Endothelial cell (in vitro differentiated cells): ENCODE measurements at regions not wholly inside any gene's neighbourhood (a gene's known extent, or its start where the extent isn't known, plus 50 kb on each side); places are given as distances from the start of the nearest gene placed in this dataset.

Experiments
- DNase-seq: peaks from one replicate; pipeline ENCODE4 v3.0.0; 2021; ENCODE audit warnings: low spot score
- H3K27ac Mint-ChIP-seq: one replicate; pipeline ENCODE4 v1.8.0; 2021; ENCODE audit warnings: mixed read lengths, inconsistent platforms; ENCODE audit not compliant: unreplicated experiment
- H3K27me3 Mint-ChIP-seq: one replicate; pipeline ENCODE4 v1.8.0; 2021; ENCODE audit warnings: mild to moderate bottlenecking, moderate library complexity, mixed read lengths, inconsistent platforms; ENCODE audit not compliant: unreplicated experiment
- H3K36me3 Mint-ChIP-seq: one replicate; pipeline ENCODE4 v1.8.0; 2021; ENCODE audit warnings: mild to moderate bottlenecking, low read depth, mixed read lengths, inconsistent platforms; ENCODE audit not compliant: unreplicated experiment
- H3K4me1 Mint-ChIP-seq: one replicate; pipeline ENCODE4 v1.8.0; 2021; ENCODE audit warnings: mild to moderate bottlenecking, mixed read lengths, inconsistent platforms; ENCODE audit not compliant: unreplicated experiment
- H3K4me3 Mint-ChIP-seq: one replicate; pipeline ENCODE4 v1.8.0; 2021; ENCODE audit warnings: mild to moderate bottlenecking, mixed read lengths, inconsistent platforms; ENCODE audit not compliant: unreplicated experiment
- H3K9me3 Mint-ChIP-seq: one replicate; pipeline ENCODE4 v1.8.0; 2021; ENCODE audit warnings: mixed read lengths, inconsistent platforms; ENCODE audit not compliant: unreplicated experiment
- CTCF ChIP-seq: fragments of 200-600 bp; sonication (generic); IDR thresholded peaks from one replicate; pipeline ENCODE4 v1.5.0; 2021; ENCODE audit warnings: antibody characterized with exemption; ENCODE audit not compliant: unreplicated experiment

DNA sequence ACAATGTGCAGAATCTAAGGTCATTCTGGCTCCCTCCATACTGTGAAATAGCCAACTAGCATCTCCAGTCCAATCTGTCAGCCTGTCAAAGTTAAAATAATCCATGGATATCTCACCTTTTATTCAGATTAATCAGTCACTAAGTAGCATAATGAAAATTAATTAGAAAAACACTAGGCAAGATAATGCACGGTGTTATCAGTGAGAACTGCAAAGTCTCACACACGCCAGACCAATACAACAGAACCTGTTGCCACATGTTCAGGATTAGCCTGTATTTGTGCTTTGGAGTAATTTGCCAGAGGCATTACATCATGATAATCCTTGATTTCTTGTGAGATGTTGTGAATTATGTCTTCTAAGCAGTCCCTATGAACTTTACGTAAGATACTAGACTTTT is 820.4 kb upstream of the ALCAM start:
- TF ChIP-seq CTCF = no peak
- Mint-ChIP-seq H3K4me3 (no peak overlapping the region), H3K27ac (no peak overlapping the region), H3K27me3 (no peaks in the 10 kb centered on the region), H3K4me1 (no peaks in the 10 kb centered on the region), H3K36me3 (no peaks in the 10 kb centered on the region), H3K9me3 (no peaks in the 10 kb centered on the region)
- DNase-seq = no peak

DNA sequence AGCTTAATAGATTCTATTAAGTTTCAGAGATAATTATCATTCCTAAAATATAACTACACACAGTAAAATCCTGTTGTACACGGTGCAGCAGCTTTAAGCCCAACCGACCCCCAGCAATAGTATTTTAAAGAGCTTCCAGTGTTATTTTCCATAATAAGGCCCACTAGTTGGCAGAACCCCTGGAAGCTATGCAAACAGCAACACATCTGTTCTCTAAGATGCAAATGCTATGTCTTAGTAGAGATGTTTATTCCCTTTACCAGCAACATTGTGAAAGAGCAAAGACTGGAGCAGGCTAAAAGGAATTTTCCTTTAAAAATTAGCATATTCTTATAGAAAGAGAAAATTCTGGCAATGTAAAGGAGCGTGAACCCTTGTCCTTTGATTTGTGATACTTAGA is 819.7 kb upstream of the ALCAM start:
- no peaks in the 10 kb centered on the region for H3K4me1 Mint-ChIP-seq
- DNase-seq = no peak
- TF ChIP-seq CTCF = no peak
- H3K27ac Mint-ChIP-seq = no peak overlapping the region
- H3K9me3 Mint-ChIP-seq = no peaks in the 10 kb centered on the region
- H3K27me3 Mint-ChIP-seq = no peaks in the 10 kb centered on the region
- no peak overlapping the region for H3K4me3 Mint-ChIP-seq
- no peaks in the 10 kb centered on the region for H3K36me3 Mint-ChIP-seq

- H3K4me1 Mint-ChIP-seq = no peaks in the 10 kb centered on the region
- no peak for DNase-seq
- H3K4me3 Mint-ChIP-seq = no peak overlapping the region
- no peaks in the 10 kb centered on the region for H3K36me3 Mint-ChIP-seq
- no peaks in the 10 kb centered on the region for H3K27me3 Mint-ChIP-seq
- no peaks in the 10 kb centered on the region for H3K9me3 Mint-ChIP-seq
- no peak for TF ChIP-seq CTCF
- no peak overlapping the region for H3K27ac Mint-ChIP-seq
Observed at GRCh38 chr3:104548401-104548800, 818.3 kb upstream of the ALCAM start.

DNA sequence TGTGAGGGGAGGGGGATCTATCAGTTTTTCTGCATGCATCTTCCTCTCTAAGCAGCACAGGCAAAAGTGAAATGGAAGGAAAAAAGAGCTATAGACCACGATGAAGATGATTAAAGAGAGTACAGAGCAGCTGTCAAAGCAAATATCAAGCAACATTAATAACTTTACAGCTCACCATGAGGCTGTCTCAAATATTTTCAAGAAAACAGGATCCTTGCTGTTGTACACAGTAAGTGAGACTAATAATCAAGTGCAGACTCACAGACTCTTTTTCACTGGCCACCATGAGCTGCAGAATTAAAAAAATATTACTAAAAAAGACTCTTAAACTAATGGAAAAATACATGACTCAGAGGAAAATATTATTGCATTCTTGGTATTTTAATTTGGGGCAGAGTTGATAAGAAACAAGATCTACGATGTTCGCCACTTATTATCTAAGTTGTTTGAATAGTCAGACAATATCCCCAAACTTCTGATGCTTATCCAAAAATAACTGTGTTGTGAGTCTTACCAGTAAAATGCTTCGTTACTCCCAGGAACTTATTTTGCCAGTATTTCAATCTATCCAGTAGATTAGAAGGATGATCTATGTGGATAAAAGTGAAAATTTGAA is 817.5 kb upstream of the ALCAM start:
- no peak overlapping the region for H3K27ac Mint-ChIP-seq

More for the DNA sequence above, 817.5 kb upstream of the ALCAM start:
- H3K36me3 Mint-ChIP-seq = no peaks in the 10 kb centered on the region
- no peaks in the 10 kb centered on the region for H3K27me3 Mint-ChIP-seq
- no peak for TF ChIP-seq CTCF
- H3K4me3 Mint-ChIP-seq = no peak overlapping the region
- H3K4me1 Mint-ChIP-seq = no peaks in the 10 kb centered on the region
- no peaks in the 10 kb centered on the region for H3K9me3 Mint-ChIP-seq
- DNase-seq = no peak
